Activated CD8-positive, alpha-beta T cell treated with anti-CD3 and anti-CD28 coated beads for 36 hours (primary cell): ENCODE measurements at regions not wholly inside any gene's neighbourhood (a gene's known extent, or its start where the extent isn't known, plus 50 kb on each side); places are given as distances from the start of the nearest gene placed in this dataset.

ENCODE experiments used
- ATAC-seq: fragments of 200-7000 bp; cut with Tn5 transposase; one replicate; pipeline ENCODE4 v1.10.0; 2021; ENCODE audit warnings: mild to moderate bottlenecking, moderate library complexity
- CTCF ChIA-PET: fragments of 350-600 bp; sonication (Branson Sonifier 250); formaldehyde crosslinking; loops from one replicate; lab custom pipeline; 2021; ENCODE audit warnings: antibody characterized with exemption; lab: Charles Lee
- POLR2A ChIA-PET: fragments of 350-600 bp; sonication (Branson Sonifier 250); formaldehyde crosslinking; loops from one replicate; lab custom pipeline; 2021; ENCODE audit warnings: antibody characterized with exemption; lab: Charles Lee
- DNase-seq: peaks from one replicate; pipeline ENCODE4 v3.0.0-alpha.2; 2020
- H3K27ac Mint-ChIP-seq: one replicate; pipeline ENCODE4 v1.8.0; 2021; ENCODE audit warnings: mild to moderate bottlenecking, mixed read lengths
- H3K27me3 Mint-ChIP-seq: one replicate; pipeline ENCODE4 v1.8.0; 2021; ENCODE audit warnings: mixed read lengths
- H3K36me3 Mint-ChIP-seq: one replicate; pipeline ENCODE4 v1.8.0; 2021; ENCODE audit warnings: low read depth, mixed read lengths
- H3K4me1 Mint-ChIP-seq: one replicate; pipeline ENCODE4 v1.8.0; 2021; ENCODE audit warnings: low read depth, mixed read lengths
- H3K4me3 Mint-ChIP-seq: one replicate; pipeline ENCODE4 v1.8.0; 2021; ENCODE audit warnings: mild to moderate bottlenecking, moderate library complexity, mixed read lengths
- H3K9me3 Mint-ChIP-seq: one replicate; pipeline ENCODE4 v1.8.0; 2021; ENCODE audit warnings: mixed read lengths
- CTCF ChIP-seq: fragments of 200-600 bp; IDR thresholded peaks from one replicate; pipeline ENCODE4 v1.8.0; 2022; ENCODE audit warnings: antibody characterized with exemption, mild to moderate bottlenecking
- intact Hi-C: fragments of 100-400 bp; cut with micrococcal nuclease; formaldehyde crosslinking; loops from one replicate; pipeline ENCODE4 v1.10.0; 2022

- no peaks in the 10 kb centered on the region for H3K9me3 Mint-ChIP-seq
- CTCF ChIA-PET: no interaction called here
- H3K36me3 Mint-ChIP-seq: no peaks in the 10 kb centered on the region
- intact Hi-C loops: no loop called here
- H3K27me3 Mint-ChIP-seq: no peaks in the 10 kb centered on the region
- POLR2A ChIA-PET: no interaction called here
- TF ChIP-seq CTCF: no peak
- ATAC-seq (no peak), DNase-seq (no peak)
- no peak overlapping the region for H3K27ac Mint-ChIP-seq
- no peaks in the 10 kb centered on the region for H3K4me1 Mint-ChIP-seq
- no peak overlapping the region for H3K4me3 Mint-ChIP-seq
Observed at GRCh38 chr9:18382243-18382642, 91.7 kb upstream of the ADAMTSL1 start.

- DNase-seq (no peak), ATAC-seq (no peak)
- intact Hi-C loops: no loop called here
- Mint-ChIP-seq H3K27ac (no peak overlapping the region), H3K9me3 (no peaks in the 10 kb centered on the region), H3K36me3 (no peaks in the 10 kb centered on the region), H3K4me3 (no peak overlapping the region), H3K4me1 (no peaks in the 10 kb centered on the region), H3K27me3 (no peaks in the 10 kb centered on the region)
- TF ChIP-seq CTCF: no peak
- POLR2A ChIA-PET: no interaction called here
- CTCF ChIA-PET: no interaction called here
Observed at GRCh38 chr9:18384066-18384465, 89.9 kb upstream of the ADAMTSL1 start.

- H3K27me3 Mint-ChIP-seq: peaks cover 2% of the 10 kb centered on the region
- CTCF ChIA-PET: no interaction called here
- no peaks in the 10 kb centered on the region for H3K9me3 Mint-ChIP-seq
- no peak overlapping the region for H3K27ac Mint-ChIP-seq
- intact Hi-C loops: no loop called here
- no peak for DNase-seq
- POLR2A ChIA-PET: no interaction called here
- no peak for TF ChIP-seq CTCF
- H3K4me3 Mint-ChIP-seq: no peak overlapping the region
- no peak for ATAC-seq
- H3K4me1 Mint-ChIP-seq: no peaks in the 10 kb centered on the region
- H3K36me3 Mint-ChIP-seq: no peaks in the 10 kb centered on the region
Observed at GRCh38 chr9:18385696-18386490, 88.1 kb upstream of the ADAMTSL1 start.

GRCh38 chr9:18390393-18390792 lies 83.6 kb upstream of the ADAMTSL1 start:
- no peak overlapping the region for H3K27ac Mint-ChIP-seq

More at GRCh38 chr9:18390393-18390792, 83.6 kb upstream of the ADAMTSL1 start:
- DNase-seq (no peak), ATAC-seq (no peak)
- H3K4me1 Mint-ChIP-seq: no peaks in the 10 kb centered on the region
- ChIA-PET POLR2A (no interaction called here), CTCF (no interaction called here)
- H3K9me3 Mint-ChIP-seq: no peaks in the 10 kb centered on the region
- no peaks in the 10 kb centered on the region for H3K36me3 Mint-ChIP-seq
- TF ChIP-seq CTCF: no peak
- no peak overlapping the region for H3K4me3 Mint-ChIP-seq
- peaks cover 2% of the 10 kb centered on the region for H3K27me3 Mint-ChIP-seq
- intact Hi-C loops: no loop called here
